Fibroblast of pulmonary artery (primary cell): ENCODE measurements at regions not wholly inside any gene's neighbourhood (a gene's known extent, or its start where the extent isn't known, plus 50 kb on each side); places are given as distances from the start of the nearest gene placed in this dataset.

Experiments used
- DNase-seq: peaks from one replicate; pipeline ENCODE4 v3.0.0-alpha.2; 2010; ENCODE audit warnings: low read depth
- H3K4me3 ChIP-seq: replicated peaks from 2 replicates; pipeline ENCODE4 v1.5.1; 2011; ENCODE audit warnings: low read depth, mild to moderate bottlenecking, control low read depth, low read length, moderate library complexity
- TF ChIP-seq, protein P1 (sequence below): IDR thresholded peaks from 2 replicates; pipeline ENCODE4 v1.5.1; 2011; ENCODE audit warnings: mild to moderate bottlenecking, control low read depth, low read length, inconsistent platforms; ENCODE audit errors: missing control alignments

DNA sequence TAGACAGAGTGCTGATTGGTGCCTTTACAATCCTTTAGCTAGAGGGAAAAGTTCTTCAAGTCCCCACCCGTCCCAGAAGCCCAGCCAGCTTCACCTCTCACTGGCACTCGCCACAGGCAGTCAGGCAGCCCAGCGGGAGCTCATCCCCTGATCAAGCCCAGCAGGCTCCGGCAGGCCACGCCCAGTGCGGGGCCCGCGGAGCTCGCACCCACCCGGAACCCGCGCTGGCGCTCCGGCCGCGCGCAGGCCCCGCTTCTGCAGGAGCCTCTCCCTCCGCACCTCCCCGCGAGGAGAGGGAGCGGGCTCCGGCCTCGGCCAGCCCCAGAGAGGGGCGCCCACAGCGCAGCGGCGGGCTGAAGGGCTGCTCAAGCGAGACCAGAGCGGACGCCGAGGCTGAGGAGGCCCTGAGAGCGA is 202.4 kb upstream of the PDGFD start:
- H3K4me3 ChIP-seq: no peak overlapping the region
- TF ChIP-seq, protein P1, sequence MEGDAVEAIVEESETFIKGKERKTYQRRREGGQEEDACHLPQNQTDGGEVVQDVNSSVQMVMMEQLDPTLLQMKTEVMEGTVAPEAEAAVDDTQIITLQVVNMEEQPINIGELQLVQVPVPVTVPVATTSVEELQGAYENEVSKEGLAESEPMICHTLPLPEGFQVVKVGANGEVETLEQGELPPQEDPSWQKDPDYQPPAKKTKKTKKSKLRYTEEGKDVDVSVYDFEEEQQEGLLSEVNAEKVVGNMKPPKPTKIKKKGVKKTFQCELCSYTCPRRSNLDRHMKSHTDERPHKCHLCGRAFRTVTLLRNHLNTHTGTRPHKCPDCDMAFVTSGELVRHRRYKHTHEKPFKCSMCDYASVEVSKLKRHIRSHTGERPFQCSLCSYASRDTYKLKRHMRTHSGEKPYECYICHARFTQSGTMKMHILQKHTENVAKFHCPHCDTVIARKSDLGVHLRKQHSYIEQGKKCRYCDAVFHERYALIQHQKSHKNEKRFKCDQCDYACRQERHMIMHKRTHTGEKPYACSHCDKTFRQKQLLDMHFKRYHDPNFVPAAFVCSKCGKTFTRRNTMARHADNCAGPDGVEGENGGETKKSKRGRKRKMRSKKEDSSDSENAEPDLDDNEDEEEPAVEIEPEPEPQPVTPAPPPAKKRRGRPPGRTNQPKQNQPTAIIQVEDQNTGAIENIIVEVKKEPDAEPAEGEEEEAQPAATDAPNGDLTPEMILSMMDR: no peak
- no peak for DNase-seq

DNA sequence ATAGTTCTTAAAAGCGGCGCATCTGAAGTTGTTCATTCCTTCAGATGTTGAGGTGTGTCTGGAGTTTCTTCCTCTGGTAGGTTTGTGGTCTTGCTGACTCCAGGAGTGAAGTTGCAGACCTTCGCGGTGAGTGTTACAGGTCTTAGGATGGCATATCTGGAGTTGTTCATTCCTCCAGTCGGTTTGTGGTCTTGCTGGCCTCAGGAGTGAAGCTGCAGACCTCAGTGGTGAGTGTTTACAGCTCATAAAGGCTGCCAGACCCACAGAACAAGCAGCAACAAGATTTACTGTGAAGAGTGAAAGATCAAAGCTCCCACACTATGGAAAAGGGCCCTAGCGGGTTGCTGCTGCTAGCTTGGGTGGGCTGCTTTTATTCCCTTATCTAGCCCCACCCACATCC is 201.7 kb upstream of the PDGFD start:
- TF ChIP-seq, protein P1: no peak
- no peak for DNase-seq
- H3K4me3 ChIP-seq: no peak overlapping the region

DNA sequence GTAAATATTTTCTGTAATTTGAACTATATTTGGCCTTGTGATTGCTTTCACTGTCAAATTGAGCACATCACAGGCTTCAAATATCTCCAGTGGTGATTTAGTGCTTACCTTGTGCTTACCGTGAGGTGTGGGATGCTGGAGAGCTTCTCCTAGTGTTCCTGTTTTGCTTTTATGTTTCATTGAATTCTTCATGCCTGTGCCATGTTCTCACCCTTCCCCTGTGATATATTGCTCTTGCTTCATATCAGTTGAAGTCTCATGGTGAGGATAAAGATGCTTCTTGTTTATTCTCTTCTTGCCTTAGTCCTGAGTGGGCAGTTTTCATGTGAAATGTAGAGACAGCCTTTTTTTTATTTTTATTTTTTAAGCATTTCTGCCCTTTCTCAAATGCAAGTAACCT is 198.0 kb upstream of the PDGFD start:
- DNase-seq: no peak
- H3K4me3 ChIP-seq: no peak overlapping the region
- TF ChIP-seq, protein P1: no peak

DNA sequence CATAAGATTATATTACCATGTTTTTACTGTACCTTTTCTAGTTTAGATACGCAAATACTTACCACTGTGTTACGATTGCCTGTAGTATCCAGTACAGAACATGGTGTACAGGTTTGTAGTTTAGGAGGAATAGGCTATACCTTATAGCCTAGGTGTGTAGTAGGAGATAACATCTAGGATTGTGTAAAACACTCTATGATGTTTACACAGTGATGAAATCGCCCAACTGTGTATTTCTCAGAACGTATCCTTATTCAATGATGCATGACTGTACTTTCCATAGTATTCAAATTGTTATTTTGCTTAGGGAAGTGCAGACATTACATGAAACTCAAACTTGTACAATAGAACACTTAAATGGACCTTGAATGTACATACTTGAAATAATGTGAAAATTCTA is 188.1 kb upstream of the PDGFD start:
- TF ChIP-seq, protein P1: no peak
- no peak for DNase-seq
- H3K4me3 ChIP-seq: no peak overlapping the region

DNA sequence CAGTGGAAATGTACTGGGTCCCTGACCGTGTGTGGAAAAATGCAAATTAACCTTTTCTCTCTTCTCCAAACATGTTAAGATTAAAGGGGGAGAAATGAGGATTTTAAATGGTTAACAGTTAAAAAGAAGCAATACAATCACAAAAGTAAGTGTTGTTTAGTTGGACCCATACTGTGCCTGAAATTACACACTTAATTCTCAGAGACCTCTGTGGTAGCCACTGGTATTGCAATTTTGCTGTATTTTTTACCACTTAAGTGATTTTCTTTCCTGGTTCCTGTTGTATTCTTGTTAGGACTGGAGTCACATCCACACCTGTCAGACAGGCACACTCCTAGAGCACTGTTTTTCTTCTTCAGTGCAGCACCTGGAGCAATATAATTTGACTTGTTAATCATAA is 179.6 kb upstream of the PDGFD start:
- no peak overlapping the region for H3K4me3 ChIP-seq
- peak; percentile 30 for DNase-seq
- TF ChIP-seq, protein P1: peak; percentile 46

DNA sequence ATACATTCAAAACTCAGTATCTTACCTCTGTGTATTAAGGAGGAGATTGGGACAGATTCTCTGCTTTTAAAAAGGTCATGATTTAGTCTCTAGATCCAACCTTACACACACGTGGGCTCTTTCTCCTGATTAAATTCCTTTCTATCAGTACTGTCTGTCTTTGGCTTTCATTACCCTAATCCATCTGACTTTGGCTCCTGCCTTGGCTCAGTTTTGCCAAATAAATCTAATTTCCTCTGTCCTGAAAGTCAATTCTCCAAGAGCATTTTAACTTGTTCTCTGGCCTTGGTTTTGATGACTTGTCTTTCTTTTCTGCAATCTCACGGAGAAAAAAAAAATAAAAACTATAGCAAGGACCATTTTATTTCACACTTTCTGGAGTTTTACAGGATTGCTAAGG is 176.6 kb upstream of the PDGFD start:
- TF ChIP-seq, protein P1: no peak
- DNase-seq: no peak
- H3K4me3 ChIP-seq: no peak overlapping the region

DNA sequence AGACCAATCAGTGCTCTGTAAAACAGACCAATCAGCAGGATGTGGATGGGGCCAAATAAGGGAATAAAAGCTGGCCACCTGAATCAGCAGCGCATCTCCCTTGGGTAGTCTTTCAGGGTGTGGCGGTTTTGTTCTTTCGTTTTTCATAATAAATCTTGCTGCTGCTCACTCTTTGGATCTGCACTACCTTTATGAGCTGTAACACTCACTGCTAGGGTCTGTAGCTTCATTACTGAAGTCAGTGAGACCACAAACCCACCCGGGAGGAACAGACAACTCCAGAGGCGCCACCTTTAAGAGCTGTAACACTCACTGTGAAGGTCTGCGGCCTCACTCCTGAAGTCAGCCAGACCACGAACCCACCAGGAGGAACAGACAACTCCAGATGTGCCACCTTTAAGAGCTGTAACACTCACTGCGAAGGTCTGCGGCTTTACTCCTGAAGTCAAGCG is 175.5 kb upstream of the PDGFD start:
- H3K4me3 ChIP-seq: no peak overlapping the region
- no peak for DNase-seq
- TF ChIP-seq, protein P1: no peak
